H1 (cell line): ENCODE measurements at regions not wholly inside any gene's neighbourhood (a gene's known extent, or its start where the extent isn't known, plus 50 kb on each side); places are given as distances from the start of the nearest gene placed in this dataset.

Source experiments
- CTCF ChIA-PET: fragments of 300-600 bp; sonication (Branson Sonifier 250); formaldehyde crosslinking; loops from one replicate; lab custom pipeline; 2021; ENCODE audit not compliant: partially characterized antibody; lab: Charles Lee
- POLR2A ChIA-PET: fragments of 300-600 bp; sonication (Branson Sonifier 250); formaldehyde crosslinking; loops from one replicate; lab custom pipeline; 2021; ENCODE audit warnings: inconsistent platforms; ENCODE audit not compliant: partially characterized antibody; lab: Charles Lee
- DNase-seq, 2 experiments: peaks; one replicate each; pipeline versions ENCODE4 v3.0.0 to v3.0.0-alpha.2; 2010 to 2022; ENCODE audit warnings: low spot score in 2 of 2, low read depth in 1 of 2, mixed read lengths in 1 of 2
- FAIRE-seq: peaks from 2 replicates; lab custom pipeline; 2011; peaks lifted over from hg19 to GRCh38; lab: Jason Lieb, UNC
- H2AFZ ChIP-seq: 2 replicates; pipeline ENCODE4 v1.8.1; 2012; ENCODE audit warnings: low read length, inconsistent platforms
- H2AK5ac ChIP-seq: 2 replicates; pipeline ENCODE4 v1.6.1; 2013; ENCODE audit warnings: low read depth, low read length
- H2BK120ac ChIP-seq: replicated peaks from 2 replicates; pipeline ENCODE3; 2013; ENCODE audit warnings: low read depth, low read length, inconsistent platforms
- H2BK12ac ChIP-seq: 2 replicates; pipeline ENCODE4 v1.6.1; 2013; ENCODE audit warnings: low read depth, low read length
- H2BK15ac ChIP-seq: 2 replicates; pipeline ENCODE4 v1.6.1; 2013; ENCODE audit warnings: low read length
- H2BK20ac ChIP-seq: 2 replicates; pipeline ENCODE4 v1.6.1; 2013; ENCODE audit warnings: low read length
- H2BK5ac ChIP-seq: 2 replicates; pipeline ENCODE4 v1.6.1; 2013; ENCODE audit warnings: low read depth, low read length
- H3K14ac ChIP-seq: 2 replicates; pipeline ENCODE4 v1.6.1; 2013; ENCODE audit warnings: inconsistent platforms; ENCODE audit not compliant: insufficient read length
- H3K18ac ChIP-seq: 2 replicates; pipeline ENCODE4 v1.6.1; 2013; ENCODE audit warnings: low read length; ENCODE audit errors: extremely low read depth
- H3K23ac ChIP-seq: 2 replicates; pipeline ENCODE4 v1.6.1; 2013; ENCODE audit warnings: inconsistent platforms; ENCODE audit not compliant: insufficient read length
- H3K23me2 ChIP-seq: 2 replicates; pipeline ENCODE4 v1.6.1; 2013; ENCODE audit warnings: low read depth, low read length
- H3K27ac ChIP-seq: 2 replicates; pipeline ENCODE4 v1.6.1; 2011; ENCODE audit warnings: low read depth, low read length, inconsistent platforms
- H3K27me3 ChIP-seq, 4 experiments: replicated peaks in 1 of 4; 1 replicate in 1 of 4; 2 replicates in 3 of 4; pipeline versions ENCODE4 v1.6.1 to v1.8.1; 2011 to 2013; ENCODE audit warnings: low read length in 3 of 4, mild to moderate bottlenecking in 3 of 4, inconsistent platforms in 2 of 4, mixed read lengths in 2 of 4, moderate library complexity in 1 of 4; ENCODE audit not compliant: control insufficient read depth in 3 of 4, insufficient read depth in 3 of 4; ENCODE audit errors: extremely low read depth in 1 of 4
- H3K36me3 ChIP-seq, 4 experiments: 2 replicates each; pipeline versions ENCODE4 v1.6.1 to v1.8.1; 2011 to 2013; ENCODE audit warnings: mild to moderate bottlenecking in 4 of 4, low read length in 3 of 4, moderate library complexity in 2 of 4, control low read depth in 1 of 4, inconsistent platforms in 1 of 4; ENCODE audit not compliant: insufficient read depth in 4 of 4, control insufficient read depth in 2 of 4
- H3K4ac ChIP-seq: replicated peaks from 2 replicates; pipeline ENCODE3; 2013; ENCODE audit warnings: low read length, low read depth, mixed read lengths, inconsistent platforms; ENCODE audit not compliant: insufficient read length
- H3K4me1 ChIP-seq, 4 experiments: replicated peaks in 1 of 4; 1 replicate in 1 of 4; 2 replicates in 3 of 4; pipeline versions ENCODE4 v1.6.1 to v1.8.1; 2011 to 2013; ENCODE audit warnings: low read length in 3 of 4, inconsistent platforms in 2 of 4, mixed read lengths in 1 of 4; ENCODE audit not compliant: insufficient read depth in 4 of 4, control insufficient read depth in 3 of 4
- H3K4me2 ChIP-seq, 2 experiments: 2 replicates each; pipeline versions ENCODE4 v1.6.1 to v1.8.1; 2011 to 2013; ENCODE audit warnings: low read depth in 2 of 2, low read length in 2 of 2, control low read depth in 1 of 2, inconsistent platforms in 1 of 2, mild to moderate bottlenecking in 1 of 2; ENCODE audit not compliant: insufficient read depth in 1 of 2
- H3K4me3 ChIP-seq, 4 experiments: fragments of 200-600, 300-600 bp in 1 of 4; sonication (generic), shearing (Covaris generic), sonication (Bioruptor Twin) in 1 of 4; 2 replicates each; pipeline versions ENCODE4 v1.5.1 to v1.8.1; 2011 to 2016; ENCODE audit warnings: low read length in 4 of 4, low read depth in 3 of 4, control low read depth in 2 of 4, inconsistent platforms in 2 of 4, mild to moderate bottlenecking in 2 of 4, mixed read lengths in 1 of 4, moderate library complexity in 1 of 4; ENCODE audit not compliant: insufficient read depth in 2 of 4; ENCODE audit errors: extremely low read depth in 1 of 4
- H3K56ac ChIP-seq: replicated peaks from 2 replicates; pipeline ENCODE3; 2013; ENCODE audit warnings: low read depth, mild to moderate bottlenecking, mixed read lengths, low read length, inconsistent platforms; ENCODE audit not compliant: insufficient read length
- H3K79me1 ChIP-seq: 2 replicates; pipeline ENCODE4 v1.6.1; 2013; ENCODE audit warnings: low read depth, low read length, control low read depth
- H3K79me2 ChIP-seq, 2 experiments: 2 replicates each; pipeline versions ENCODE4 v1.6.1 to v1.8.1; 2012 to 2013; ENCODE audit warnings: low read length in 2 of 2, mild to moderate bottlenecking in 2 of 2, inconsistent platforms in 1 of 2; ENCODE audit not compliant: insufficient read depth in 2 of 2, control insufficient read depth in 1 of 2
- H3K9ac ChIP-seq, 4 experiments: replicated peaks in 1 of 4; 1 replicate in 1 of 4; 2 replicates in 3 of 4; pipeline versions ENCODE4 v1.6.1 to v1.8.1; 2011 to 2013; ENCODE audit warnings: low read depth in 3 of 4, low read length in 3 of 4, control low read depth in 2 of 4, mild to moderate bottlenecking in 2 of 4, moderate library complexity in 2 of 4, inconsistent platforms in 1 of 4; ENCODE audit errors: extremely low read depth in 1 of 4
- H3K9me3 ChIP-seq, 2 experiments: 2 replicates each; pipeline versions ENCODE4 v1.6.1 to v1.8.1; 2012 to 2013; ENCODE audit warnings: mild to moderate bottlenecking in 2 of 2, moderate library complexity in 2 of 2, control low read depth in 1 of 2, inconsistent platforms in 1 of 2, low read depth in 1 of 2, low read length in 1 of 2, mixed read lengths in 1 of 2; ENCODE audit not compliant: insufficient read depth in 2 of 2
- H4K20me1 ChIP-seq, 2 experiments: replicated peaks in 1 of 2; 2 replicates each; pipeline versions ENCODE3 to v1.8.1; 2011 to 2013; ENCODE audit warnings: inconsistent platforms in 2 of 2, low read length in 2 of 2, mild to moderate bottlenecking in 1 of 2; ENCODE audit not compliant: insufficient read depth in 2 of 2, control insufficient read depth in 1 of 2
- H4K5ac ChIP-seq: 2 replicates; pipeline ENCODE4 v1.6.1; 2013; ENCODE audit warnings: low read length, low read depth, mixed read lengths, inconsistent platforms; ENCODE audit not compliant: insufficient read length
- H4K8ac ChIP-seq: 2 replicates; pipeline ENCODE4 v1.8.0; 2013; ENCODE audit warnings: mild to moderate bottlenecking, moderate library complexity, low read length, inconsistent platforms; ENCODE audit not compliant: insufficient read depth; ENCODE audit errors: extremely low read depth
- H4K91ac ChIP-seq: replicated peaks from 2 replicates; pipeline ENCODE3; 2013; ENCODE audit warnings: low read length, mixed read lengths, inconsistent platforms; ENCODE audit not compliant: insufficient read length
- CBX5 ChIP-seq: fragments of 300-800, 300-1000 bp; sonication (generic); IDR thresholded peaks from 2 replicates; pipeline ENCODE4 v1.7.1; 2016; ENCODE audit warnings: antibody characterized with exemption, low read length, low read depth
- CTCF ChIP-seq, 3 experiments: IDR thresholded peaks; 1 replicate in 2 of 3; 2 replicates in 1 of 3; pipeline versions ENCODE4 v1.5.1 to v1.6.1; 2011; ENCODE audit warnings: low read length in 3 of 3, mild to moderate bottlenecking in 3 of 3, inconsistent platforms in 2 of 3, low read depth in 1 of 3, moderate library complexity in 1 of 3; ENCODE audit not compliant: insufficient read depth in 1 of 3; ENCODE audit errors: control extremely low read depth in 1 of 3
- EZH2 ChIP-seq: fragments of 200-600 bp; sonication (generic); IDR thresholded peaks from 2 replicates; pipeline ENCODE4 v1.7.1; 2012; ENCODE audit warnings: low read depth, mild to moderate bottlenecking, moderate library complexity, low read length, inconsistent platforms; ENCODE audit not compliant: severe bottlenecking
- PHF8 ChIP-seq: fragments of 200-600 bp; sonication (generic); conservative IDR thresholded peaks from 2 replicates; pipeline ENCODE4 v1.7.1; 2012; ENCODE audit warnings: low read depth, mild to moderate bottlenecking, inconsistent platforms, low read length, moderate library complexity
- POLR2AphosphoS5 ChIP-seq: IDR thresholded peaks from 2 replicates; pipeline ENCODE4 v1.6.1; 2011; ENCODE audit warnings: low read depth, low read length
- SIRT6 ChIP-seq: IDR thresholded peaks from one replicate; pipeline ENCODE4 v1.7.1; 2012; ENCODE audit warnings: low read length, inconsistent platforms
- SIX5 ChIP-seq: IDR thresholded peaks from 2 replicates; pipeline ENCODE4 v1.6.1; 2011; ENCODE audit warnings: mild to moderate bottlenecking, low read depth, low read length
- SP2 ChIP-seq: IDR thresholded peaks from 2 replicates; pipeline ENCODE4 v1.6.1; 2012; ENCODE audit warnings: mild to moderate bottlenecking, low read length, inconsistent platforms
- TAF1 ChIP-seq: IDR thresholded peaks from 2 replicates; pipeline ENCODE4 v1.6.1; 2011; ENCODE audit warnings: mild to moderate bottlenecking, low read depth, low read length
- TEAD4 ChIP-seq: IDR thresholded peaks from 2 replicates; pipeline ENCODE4 v1.6.1; 2012; ENCODE audit warnings: low read depth, low read length, inconsistent platforms, mixed read lengths
- WGBS, 2 experiments: shearing (Covaris generic) in 1 of 2; methylation state at CpG; one replicate each; pipeline versions ENCODE4 v1.1.6 to v1.1.7; 2013 to 2015; ENCODE audit warnings: low lambda C conversion rate in 2 of 2, mixed read lengths in 2 of 2, inconsistent platforms in 1 of 2, low coverage in 1 of 2, missing lambda C conversion rate in 1 of 2; ENCODE audit not compliant: insufficient replicate concordance in 2 of 2, insufficient coverage in 1 of 2, insufficient read length in 1 of 2; ENCODE audit errors: extremely low coverage in 1 of 2, missing lambda C conversion rate in 1 of 2; 5-methylcytosine and 5-hydroxymethylcytosine counted together

GRCh38 chr5:163917747-163918146, 412.3 kb downstream of the MAT2B start:
- H4K5ac ChIP-seq = no peak overlapping the region
- H2AFZ ChIP-seq = no peak overlapping the region
- no peak overlapping the region for H3K4me2 ChIP-seq
- H2AK5ac ChIP-seq = no peak overlapping the region
- CTCF ChIA-PET = no interaction called here
- no peak for TF ChIP-seq PHF8
- no peak for TF ChIP-seq SIRT6
- no peak for TF ChIP-seq EZH2
- TF ChIP-seq SIX5 = no peak
- TF ChIP-seq POLR2AphosphoS5 = no peak
- no peak for TF ChIP-seq CTCF (IDR thresholded peaks at IDR 0.05; ENCODE audit: control extremely low read depth in 1 of 3, insufficient read depth in 1 of 3, low read depth in 1 of 3, low read length in 3 of 3)
- TF ChIP-seq CBX5 = no peak
- TF ChIP-seq TAF1 = no peak
- no peak for TF ChIP-seq SP2
- no peak for TF ChIP-seq TEAD4
- TF ChIP-seq, all 59 proteins: peak for 0
- H4K8ac ChIP-seq = no peak overlapping the region
- H3K9me3 ChIP-seq = peaks cover 6 to 10% of the 10 kb centered on the region in 2 experiments; a peak in 3 of 4 replicates
- H2BK12ac ChIP-seq = no peak overlapping the region
- H3K27me3 ChIP-seq = no peaks in the 10 kb centered on the region
- H3K4me3 ChIP-seq = no peak overlapping the region
- no peak for DNase-seq
- H3K23ac ChIP-seq = no peak overlapping the region
- no peaks in the 10 kb centered on the region for H4K20me1 ChIP-seq
- no peaks in the 10 kb centered on the region for H3K79me2 ChIP-seq
- no peak overlapping the region for H4K91ac ChIP-seq
- H3K4ac ChIP-seq = no peak overlapping the region
- H2BK5ac ChIP-seq = no peak overlapping the region
- H2BK20ac ChIP-seq = no peak overlapping the region
- no peak for FAIRE-seq
- H2BK120ac ChIP-seq = no peak overlapping the region
- peaks cover 3 to 10% (median 6%) of the 10 kb centered on the region in 4 experiments; a peak in 6 of 7 replicates for H3K4me1 ChIP-seq
- POLR2A ChIA-PET = no interaction called here
- H3K9ac ChIP-seq = no peak overlapping the region
- no peaks in the 10 kb centered on the region for H3K36me3 ChIP-seq
- H3K14ac ChIP-seq = no peak overlapping the region
- 69% methylated on average over 1 of the region's 1 CpG; no CpG with 5 or more reads in 1 of the 2 experiments for WGBS, 2 experiments
- no peak overlapping the region for H2BK15ac ChIP-seq
- no peaks in the 10 kb centered on the region for H3K23me2 ChIP-seq
- H3K18ac ChIP-seq = no peak overlapping the region
- no peak overlapping the region for H3K27ac ChIP-seq
- H3K56ac ChIP-seq = no peak overlapping the region
- no peaks in the 10 kb centered on the region for H3K79me1 ChIP-seq
